ENCODE measurements at regions not wholly inside any gene's neighbourhood (a gene's known extent, or its start where the extent isn't known, plus 50 kb on each side); places are given as distances from the start of the nearest gene placed in this dataset.

DNA sequence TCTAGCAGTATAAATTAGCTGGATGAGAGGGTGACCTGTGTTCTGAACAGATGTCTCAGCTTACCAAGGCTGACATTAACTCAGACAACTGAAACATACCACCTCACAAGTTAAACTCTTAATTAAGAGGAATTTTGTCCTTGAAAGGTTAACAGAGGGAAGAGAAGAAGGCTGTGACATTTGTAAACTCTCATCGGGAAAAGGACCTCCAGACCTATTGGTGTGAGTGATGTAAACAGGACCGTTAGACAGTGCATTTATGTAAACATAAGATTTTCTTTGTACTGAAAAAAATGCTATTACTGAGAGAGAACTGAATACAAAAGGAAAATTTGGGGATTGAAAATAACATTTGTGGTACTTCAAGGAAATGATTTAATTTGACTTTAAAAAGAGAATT is 308.4 kb upstream of the DIAPH2 start:
- no peak for TF ChIP-seq EZH2 (IDR thresholded peaks at IDR 0.05)
- TF ChIP-seq POLR2AphosphoS5 (IDR thresholded peaks at IDR 0.05; ENCODE audit: borderline replicate concordance, low read depth, low read length), result no peak
- TF ChIP-seq FOXP2 (optimal IDR thresholded peaks at IDR 0.05; ENCODE audit: control extremely low read depth, extremely low read length, insufficient read depth), result no peak
